Lower lobe of right lung (tissue), 2 donors: ENCODE measurements at regions not wholly inside any gene's neighbourhood (a gene's known extent, or its start where the extent isn't known, plus 50 kb on each side); places are given as distances from the start of the nearest gene placed in this dataset.

Experiments
- ATAC-seq, 2 donors: fragments of 200-7000 bp; cut with Tn5 transposase; one replicate each; pipeline ENCODE4 v1.9.1; 2020 to 2022; ENCODE audit warnings: mild to moderate bottlenecking in 2 of 2, moderate library complexity in 2 of 2
- DNase-seq: peaks from one replicate; pipeline ENCODE4 v3.0.0-alpha.2; 2020
- H3K27ac ChIP-seq: fragments of 200-600 bp; one replicate; pipeline ENCODE4 v1.8.0; 2022
- H3K27me3 ChIP-seq: fragments of 200-600 bp; one replicate; pipeline ENCODE4 v1.8.0; 2022; ENCODE audit warnings: low read depth
- H3K36me3 ChIP-seq: fragments of 200-600 bp; one replicate; pipeline ENCODE4 v1.8.0; 2022; ENCODE audit warnings: mild to moderate bottlenecking
- H3K4me1 ChIP-seq: fragments of 200-600 bp; one replicate; pipeline ENCODE4 v1.8.0; 2022
- H3K4me3 ChIP-seq: fragments of 200-600 bp; one replicate; pipeline ENCODE4 v1.8.0; 2022; ENCODE audit warnings: mild to moderate bottlenecking
- H3K9me3 ChIP-seq: fragments of 200-600 bp; one replicate; pipeline ENCODE4 v1.8.0; 2022
- intact Hi-C: fragments of 100-400 bp; cut with DNase I; formaldehyde crosslinking; loops from one replicate; pipeline ENCODE4 v1.11.0; 2022
- TF ChIP-seq, protein P1 (sequence below): fragments of 200-600 bp; IDR thresholded peaks from one replicate; pipeline ENCODE4 v1.8.0; 2022; ENCODE audit warnings: antibody characterized with exemption, mild to moderate bottlenecking
- donor health status: DM: no; HTN: yes; CAD: no; lungs with severe emphysema.

DNA sequence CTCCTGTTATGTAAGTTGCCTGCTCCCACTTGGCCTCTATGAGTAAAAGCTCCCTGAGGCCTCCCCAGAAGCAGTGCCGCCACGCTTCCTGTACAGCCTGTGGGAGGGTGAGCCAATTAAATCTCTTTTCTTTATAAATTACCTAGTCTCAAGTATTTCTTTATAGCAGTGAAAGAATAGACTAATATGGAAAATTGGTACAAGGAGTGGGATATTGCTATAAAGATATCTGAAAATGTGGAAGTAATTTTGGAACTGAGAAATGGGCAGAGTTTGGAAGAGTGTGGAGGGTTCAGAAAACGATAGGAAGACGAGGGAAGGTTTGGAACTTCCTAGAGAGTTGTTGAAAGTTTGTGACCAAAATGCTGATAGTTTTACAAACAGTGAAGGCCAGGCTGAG is 572.3 kb downstream of the MATN1 start:
- no peak overlapping the region for H3K4me3 ChIP-seq
- peaks cover 8% of the 10 kb centered on the region for H3K9me3 ChIP-seq
- no peak for DNase-seq
- TF ChIP-seq, protein P1, sequence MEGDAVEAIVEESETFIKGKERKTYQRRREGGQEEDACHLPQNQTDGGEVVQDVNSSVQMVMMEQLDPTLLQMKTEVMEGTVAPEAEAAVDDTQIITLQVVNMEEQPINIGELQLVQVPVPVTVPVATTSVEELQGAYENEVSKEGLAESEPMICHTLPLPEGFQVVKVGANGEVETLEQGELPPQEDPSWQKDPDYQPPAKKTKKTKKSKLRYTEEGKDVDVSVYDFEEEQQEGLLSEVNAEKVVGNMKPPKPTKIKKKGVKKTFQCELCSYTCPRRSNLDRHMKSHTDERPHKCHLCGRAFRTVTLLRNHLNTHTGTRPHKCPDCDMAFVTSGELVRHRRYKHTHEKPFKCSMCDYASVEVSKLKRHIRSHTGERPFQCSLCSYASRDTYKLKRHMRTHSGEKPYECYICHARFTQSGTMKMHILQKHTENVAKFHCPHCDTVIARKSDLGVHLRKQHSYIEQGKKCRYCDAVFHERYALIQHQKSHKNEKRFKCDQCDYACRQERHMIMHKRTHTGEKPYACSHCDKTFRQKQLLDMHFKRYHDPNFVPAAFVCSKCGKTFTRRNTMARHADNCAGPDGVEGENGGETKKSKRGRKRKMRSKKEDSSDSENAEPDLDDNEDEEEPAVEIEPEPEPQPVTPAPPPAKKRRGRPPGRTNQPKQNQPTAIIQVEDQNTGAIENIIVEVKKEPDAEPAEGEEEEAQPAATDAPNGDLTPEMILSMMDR, result no peak
- H3K4me1 ChIP-seq, result no peaks in the 10 kb centered on the region
- H3K27ac ChIP-seq, result no peak overlapping the region
- no peak for ATAC-seq
- H3K27me3 ChIP-seq, result peaks cover under 1% of the 10 kb centered on the region
- H3K36me3 ChIP-seq, result no peaks in the 10 kb centered on the region
- intact Hi-C loops, result no loop called here

DNA sequence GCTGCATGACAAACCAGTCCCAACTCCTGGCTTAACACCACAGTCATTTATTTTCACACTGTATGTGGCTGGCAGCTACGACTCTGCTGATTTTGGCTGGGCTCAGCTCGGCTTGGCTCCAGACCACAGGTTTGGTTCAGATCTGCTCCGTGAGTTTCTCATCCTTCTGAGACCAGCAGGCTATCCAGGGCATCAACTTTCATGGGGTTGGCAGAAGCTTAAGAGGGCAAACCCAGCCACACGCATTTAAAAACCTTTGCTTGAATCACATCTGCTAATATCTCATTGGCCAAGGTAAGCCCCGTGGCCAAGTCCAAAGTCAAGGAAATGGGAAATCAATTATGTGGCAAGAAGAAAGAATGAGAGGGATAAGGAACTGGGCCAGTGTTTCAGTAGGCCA is 574.2 kb downstream of the MATN1 start:
- ATAC-seq, result no peak
- Histone ChIP-seq H3K9me3 (peaks cover 8% of the 10 kb centered on the region), H3K4me1 (no peaks in the 10 kb centered on the region), H3K27me3 (peaks cover 12% of the 10 kb centered on the region), H3K27ac (no peak overlapping the region), H3K36me3 (no peaks in the 10 kb centered on the region), H3K4me3 (no peak overlapping the region)
- DNase-seq, result no peak
- intact Hi-C loops, result no loop called here
- TF ChIP-seq, protein P1, result no peak

DNA sequence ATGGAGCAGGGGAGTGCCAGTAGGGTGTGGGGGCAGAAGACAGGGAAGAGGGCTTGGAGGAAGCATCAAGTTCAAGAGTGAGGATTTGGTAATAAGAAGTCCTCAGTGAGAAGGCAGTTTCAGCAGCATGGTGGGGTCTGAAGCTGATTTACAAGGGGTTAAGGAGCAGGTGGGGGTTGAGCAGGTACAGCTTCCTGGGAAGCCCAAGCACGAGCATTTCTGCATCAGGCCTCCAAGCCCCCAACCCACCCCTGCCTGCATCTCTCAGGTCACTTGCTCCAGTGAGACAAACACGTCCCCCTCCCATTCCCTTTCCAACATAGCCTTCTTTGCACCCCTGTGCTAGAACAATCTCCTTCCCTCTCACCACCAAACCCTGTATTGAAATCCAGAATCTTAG is 574.7 kb downstream of the MATN1 start:
- Histone ChIP-seq H3K27ac (no peak overlapping the region), H3K4me1 (no peaks in the 10 kb centered on the region), H3K4me3 (no peak overlapping the region), H3K9me3 (peaks cover 8% of the 10 kb centered on the region), H3K27me3 (peaks cover 12% of the 10 kb centered on the region), H3K36me3 (no peaks in the 10 kb centered on the region)
- DNase-seq, result no peak
- intact Hi-C loops, result no loop called here
- TF ChIP-seq, protein P1, result no peak
- no peak for ATAC-seq

DNA sequence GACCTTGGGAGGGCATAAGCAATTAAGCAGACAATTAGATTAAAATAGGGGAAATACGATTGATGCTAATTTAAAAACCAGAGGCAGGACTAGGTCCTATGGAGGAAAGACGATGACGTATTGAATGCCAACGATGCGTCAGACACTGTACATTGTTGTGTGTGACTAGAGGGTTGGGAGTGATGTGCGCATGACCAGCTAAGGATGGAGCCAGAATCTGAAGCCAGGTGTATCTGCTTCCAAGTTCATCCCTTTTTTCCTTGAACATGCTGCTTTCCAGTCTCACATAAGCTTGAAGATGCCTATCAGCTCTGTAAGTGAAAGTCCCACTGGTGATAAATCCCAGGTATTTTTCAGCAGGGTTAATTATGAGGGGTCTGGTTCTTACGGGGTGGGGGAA is 576.2 kb downstream of the MATN1 start:
- ATAC-seq (no peak), DNase-seq (no peak)
- Histone ChIP-seq H3K4me1 (no peaks in the 10 kb centered on the region), H3K9me3 (peaks cover 11% of the 10 kb centered on the region), H3K27ac (no peak overlapping the region), H3K4me3 (no peak overlapping the region), H3K27me3 (peaks cover 16% of the 10 kb centered on the region), H3K36me3 (no peaks in the 10 kb centered on the region)
- TF ChIP-seq, protein P1, result no peak
- intact Hi-C loops, result no loop called here

DNA sequence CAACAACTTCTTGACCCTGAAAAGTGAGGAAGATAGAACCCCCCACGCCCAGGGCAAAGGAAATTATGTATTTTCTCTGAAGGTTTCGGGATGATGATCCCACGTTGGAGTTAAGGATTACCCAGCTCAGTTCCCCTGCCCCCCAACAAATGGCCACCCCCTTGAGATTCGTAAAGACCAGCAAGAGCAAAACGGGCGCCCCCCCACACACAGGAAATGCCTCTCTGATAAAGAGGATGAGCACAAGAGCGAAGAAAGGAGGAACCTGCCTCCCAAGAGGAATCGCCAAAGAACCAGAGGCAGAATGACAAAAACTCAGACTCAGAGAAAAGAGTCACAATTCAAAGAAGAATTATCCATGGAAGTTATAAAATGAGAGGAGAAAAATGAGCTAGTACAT is 576.9 kb downstream of the MATN1 start:
- Histone ChIP-seq H3K36me3 (no peaks in the 10 kb centered on the region), H3K9me3 (peaks cover 8% of the 10 kb centered on the region), H3K4me3 (no peak overlapping the region), H3K27ac (no peak overlapping the region), H3K4me1 (no peaks in the 10 kb centered on the region), H3K27me3 (peaks cover 16% of the 10 kb centered on the region)
- DNase-seq (no peak), ATAC-seq (peak in 1 of 2 donors; percentile 11)
- TF ChIP-seq, protein P1, result no peak
- intact Hi-C loops, result no loop called here
